NCI-H526 treated with DMSO at 0.1 percent for 48 hours (cell line): ENCODE measurements at regions not wholly inside any gene's neighbourhood (a gene's known extent, or its start where the extent isn't known, plus 50 kb on each side); places are given as distances from the start of the nearest gene placed in this dataset.
"Not testable (repeated sequence)": the region's sequence is repeated elsewhere in the genome, so short reads cannot be mapped to it uniquely, and the experiment has no call there.

Experiments used
- DNase-seq: peaks from one replicate; lab custom pipeline; 2025; lab: John Stamatoyannopoulos, UW

GRCh38 chr17:13785981-13786598, 184.4 kb upstream of the HS3ST3A1 start:
- no peak for DNase-seq

DNA sequence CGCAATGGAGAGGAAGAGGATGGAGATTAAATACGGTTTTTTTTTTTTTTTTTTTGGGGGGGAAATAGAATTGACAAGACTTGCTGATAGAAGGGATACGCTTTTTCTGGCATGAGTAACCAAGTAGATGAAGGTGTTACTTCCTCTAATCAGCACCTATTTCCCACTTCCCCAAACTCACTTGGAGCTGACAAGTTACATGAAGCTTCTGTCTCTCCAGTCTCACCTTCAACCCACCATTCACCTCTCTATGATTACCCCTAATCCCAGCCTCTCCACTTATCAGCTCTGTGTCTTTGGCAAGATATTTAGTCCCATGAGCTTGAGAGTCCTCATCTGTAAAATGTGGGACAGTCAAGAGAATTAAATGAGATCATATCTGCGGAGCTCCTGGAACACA, 185.9 kb upstream of the HS3ST3A1 start:
- no peak for DNase-seq

DNA sequence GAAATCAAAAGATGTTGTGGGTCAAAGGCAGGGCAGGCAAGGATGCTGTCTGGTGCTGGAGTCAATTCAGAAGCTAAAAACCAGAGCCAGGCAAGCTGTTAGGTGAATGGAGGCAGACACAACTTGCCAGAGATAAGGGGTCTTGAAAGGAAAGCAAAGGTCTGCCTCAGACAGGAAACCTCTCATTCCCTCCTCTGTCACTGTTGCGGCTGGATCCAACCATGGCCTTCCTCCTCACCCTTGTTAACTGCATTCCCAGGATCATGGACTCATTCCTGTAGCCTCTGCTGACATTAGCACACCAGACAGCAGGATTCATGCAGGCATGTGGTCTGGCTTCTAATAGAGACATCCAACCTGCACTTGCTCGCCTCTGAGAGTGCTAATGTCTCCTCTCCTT, 186.7 kb upstream of the HS3ST3A1 start:
- DNase-seq, result no peak

- no peak for DNase-seq
Measured at GRCh38 chr17:13792314-13792713, 190.6 kb upstream of the HS3ST3A1 start.

DNA sequence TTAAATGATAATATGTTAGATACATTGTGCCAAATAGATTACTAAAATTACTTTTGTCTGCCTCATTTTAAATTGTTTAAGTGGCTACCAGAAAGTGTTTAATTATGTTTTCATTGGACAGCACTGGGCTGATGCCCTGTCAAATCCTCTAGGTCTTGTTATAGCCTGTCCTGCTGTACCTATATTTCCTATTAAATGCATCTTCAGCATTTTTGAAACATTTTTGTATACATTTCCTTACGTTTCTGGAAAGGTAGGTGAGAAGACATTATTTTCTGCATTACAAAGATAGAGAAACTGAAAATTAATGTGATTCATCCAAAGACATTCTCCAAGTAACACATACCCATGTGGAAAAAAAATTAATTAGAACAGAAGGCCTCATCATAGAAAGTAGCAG, 192.2 kb upstream of the HS3ST3A1 start:
- DNase-seq, result no peak

DNA sequence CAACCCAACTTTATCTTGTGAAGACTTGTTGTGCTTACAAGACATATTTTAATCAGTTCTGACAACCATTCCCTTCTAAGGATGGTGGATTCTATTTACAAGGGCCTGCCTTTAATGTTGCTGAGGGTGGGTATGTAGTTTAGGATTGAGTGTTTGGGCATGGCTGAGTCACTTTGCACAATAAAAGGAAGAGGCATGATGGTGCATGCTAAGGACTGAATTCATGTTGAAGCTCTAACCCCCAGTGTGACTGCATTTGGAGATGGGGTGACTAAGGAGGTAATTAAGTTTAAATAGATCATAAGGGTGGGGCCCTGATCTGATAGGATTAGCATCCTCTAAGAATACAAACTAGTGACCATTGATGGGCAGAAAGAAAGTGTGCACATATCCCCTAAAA, 196.1 kb upstream of the HS3ST3A1 start:
- DNase-seq, result no peak

GRCh38 chr17:13806092-13806491, 204.4 kb upstream of the HS3ST3A1 start:
- DNase-seq, result no peak

- DNase-seq, result no peak
Measured at GRCh38 chr17:13807103-13807502, 205.4 kb upstream of the HS3ST3A1 start.

GRCh38 chr17:13812350-13812749, 210.6 kb upstream of the HS3ST3A1 start:
- no peak for DNase-seq

GRCh38 chr17:13813347-13814240, 211.9 kb upstream of the HS3ST3A1 start:
- DNase-seq, result no peak

DNA sequence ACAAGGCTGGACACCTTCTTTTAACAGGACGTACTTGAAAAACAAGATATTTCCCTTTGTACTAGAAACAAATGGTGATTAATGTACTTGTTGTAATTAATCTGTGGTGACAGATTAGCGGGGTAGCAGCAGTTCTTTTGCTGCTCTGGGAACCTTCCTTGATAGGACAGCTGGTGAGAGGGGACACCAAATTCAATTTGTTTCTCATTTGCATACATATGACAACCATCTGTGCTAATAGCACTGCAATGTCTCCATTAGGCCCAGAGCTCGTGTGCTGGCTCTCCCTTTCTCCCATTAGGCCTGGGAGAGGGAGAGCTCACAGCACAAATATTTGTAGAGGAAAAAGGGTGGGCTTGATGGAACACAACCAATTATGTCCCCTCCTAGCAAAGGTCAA, 221.0 kb upstream of the HS3ST3A1 start:
- DNase-seq, result no peak

- DNase-seq, result no peak
Measured at GRCh38 chr17:13825526-13826040, 223.9 kb upstream of the HS3ST3A1 start.

DNA sequence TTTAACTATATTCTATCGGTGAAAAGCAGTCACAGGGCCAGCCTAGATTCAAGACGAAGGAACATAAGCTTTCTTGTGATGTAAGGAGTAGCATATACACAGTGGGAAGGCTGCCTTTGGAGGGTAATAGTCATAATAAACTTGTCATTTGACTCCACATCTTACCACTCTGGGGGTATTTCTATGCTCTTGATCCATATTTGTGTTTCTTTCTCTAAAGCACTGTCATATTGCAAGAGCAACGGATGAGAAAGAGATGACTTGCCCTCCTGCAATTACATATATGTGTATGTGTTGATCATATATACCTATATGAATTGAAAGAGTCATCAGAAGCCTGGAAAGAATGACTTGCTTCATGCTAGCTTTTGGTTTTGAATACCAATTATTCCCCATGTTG, 225.4 kb upstream of the HS3ST3A1 start:
- no peak for DNase-seq

GRCh38 chr17:13833921-13834320, 232.2 kb upstream of the HS3ST3A1 start:
- DNase-seq, result no peak

DNA sequence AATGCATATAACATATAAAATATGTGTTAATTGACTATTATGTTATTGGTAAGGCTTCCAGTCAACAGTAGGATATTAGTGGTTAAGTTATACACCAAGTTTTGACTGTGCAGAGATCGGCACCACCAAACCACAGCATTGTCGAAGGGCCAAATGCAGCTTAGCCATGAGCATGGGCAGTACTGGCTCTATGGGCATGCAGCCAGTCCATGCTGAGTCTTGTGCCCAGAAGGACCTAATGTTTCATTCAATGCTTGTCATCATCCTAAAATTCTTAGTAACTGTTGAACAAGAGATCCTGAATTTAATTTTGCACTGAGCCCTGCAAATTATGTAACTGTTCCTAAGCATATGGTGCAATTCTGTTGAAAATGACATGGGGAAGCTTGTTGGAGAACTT, 233.4 kb upstream of the HS3ST3A1 start:
- DNase-seq, result no peak

DNA sequence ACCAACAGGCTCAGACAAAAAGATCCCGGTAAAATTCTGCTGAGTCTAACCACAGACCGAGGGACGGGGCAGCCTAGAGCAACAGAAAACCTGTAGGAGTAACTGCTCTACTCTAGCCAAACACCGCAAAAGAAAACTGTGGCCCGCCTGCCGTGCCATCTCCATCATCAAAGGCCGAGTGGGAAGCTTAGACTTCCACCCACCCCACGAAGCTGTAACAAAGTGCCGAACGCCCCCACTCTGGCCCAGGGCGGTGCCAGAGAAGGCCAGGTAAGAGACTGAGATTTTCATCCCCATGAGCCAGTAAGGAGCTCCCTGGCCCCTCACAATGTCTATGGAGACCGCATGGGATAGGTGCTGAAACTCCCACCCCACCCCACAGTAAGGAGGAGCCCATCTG, 231.9 kb upstream of the COX10 start:
- DNase-seq, result no peak

- no peak for DNase-seq
Measured at GRCh38 chr17:13840254-13840653, 229.1 kb upstream of the COX10 start.

GRCh38 chr17:13843862-13844635, 225.3 kb upstream of the COX10 start:
- DNase-seq, result no peak

DNA sequence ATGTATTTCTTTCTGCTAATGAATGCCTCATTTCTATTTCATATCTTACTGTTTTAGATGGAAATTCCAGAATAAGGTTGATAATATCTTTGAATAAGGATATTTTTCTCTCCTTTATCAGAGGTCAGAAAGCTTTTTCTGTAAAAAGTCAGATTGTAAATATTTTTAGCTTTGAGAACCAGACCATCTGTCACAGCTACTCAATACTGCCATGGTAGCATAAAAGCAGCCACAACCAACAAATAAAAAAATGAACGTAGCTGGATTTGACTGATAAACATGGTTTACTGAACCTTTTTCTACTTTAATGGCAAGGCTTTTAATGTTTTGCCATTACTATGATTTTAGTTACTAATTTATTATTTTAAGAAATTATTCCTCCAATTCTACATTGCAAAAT, 217.4 kb upstream of the COX10 start:
- DNase-seq, result no peak

DNA sequence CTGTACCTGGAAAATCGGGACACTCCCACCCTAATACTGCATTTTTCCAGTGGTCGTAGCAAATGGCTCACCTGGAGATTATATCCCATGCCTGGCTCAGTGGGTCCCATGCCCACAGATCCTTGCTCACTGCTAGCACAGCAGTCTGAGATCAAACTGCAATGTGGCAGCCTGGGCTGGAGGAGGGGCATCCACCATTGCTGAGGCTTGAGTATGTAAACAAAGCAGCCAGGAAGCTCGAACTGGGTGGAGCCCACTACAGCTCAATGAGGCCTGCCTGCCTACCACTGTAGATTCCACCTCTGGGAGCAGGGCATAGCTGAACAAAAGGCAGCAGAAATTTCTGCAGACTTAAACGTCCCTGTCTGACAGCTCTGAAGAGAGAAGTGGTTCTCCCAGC, 213.6 kb upstream of the COX10 start:
- DNase-seq, result not testable (repeated sequence)

DNA sequence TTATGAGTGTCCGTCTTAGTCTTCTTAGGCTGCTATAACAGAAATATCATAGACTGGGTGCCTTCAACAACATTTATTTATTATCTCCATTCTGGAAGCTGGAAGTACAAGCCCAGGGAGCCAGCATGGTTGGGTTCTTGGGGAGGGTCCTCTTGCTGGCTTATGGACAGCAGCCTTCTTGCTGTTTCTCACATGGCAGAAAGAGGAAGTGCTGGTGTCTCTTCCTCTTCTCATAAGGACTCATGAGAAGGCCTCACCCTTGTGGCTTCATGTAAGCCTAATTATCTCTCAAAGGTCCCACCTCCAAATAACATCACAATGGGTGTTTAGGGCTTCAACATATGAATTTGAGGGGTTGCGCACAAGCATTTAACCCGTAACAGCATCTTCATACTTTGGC, 207.0 kb upstream of the COX10 start:
- DNase-seq, result no peak

DNA sequence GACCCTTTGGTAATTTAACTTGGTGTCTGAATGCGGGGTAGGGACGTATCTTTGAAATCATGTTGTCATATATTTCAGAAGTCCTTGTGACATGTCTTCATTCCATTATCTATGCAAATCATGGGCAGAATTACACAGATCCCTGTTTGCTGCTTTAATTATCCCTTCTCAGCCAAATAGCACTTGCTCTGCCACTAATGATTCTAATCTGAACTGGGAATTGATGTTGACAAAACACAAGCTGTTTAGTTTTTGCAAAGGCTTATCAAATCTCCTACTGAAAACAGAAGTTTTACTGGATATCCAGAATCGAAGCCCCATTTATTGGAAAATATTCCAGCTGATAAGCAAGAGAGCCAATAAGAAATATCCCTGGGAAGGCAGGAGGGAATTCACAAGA, 205.9 kb upstream of the COX10 start:
- DNase-seq, result no peak

GRCh38 chr17:13864521-13864920, 204.8 kb upstream of the COX10 start:
- DNase-seq, result no peak
